B cell (primary cell): ENCODE measurements at regions not wholly inside any gene's neighbourhood (a gene's known extent, or its start where the extent isn't known, plus 50 kb on each side); places are given as distances from the start of the nearest gene placed in this dataset.

Experiments used
- EZH2 ChIP-seq: IDR thresholded peaks from 2 replicates; pipeline ENCODE4 v1.6.1; 2012; ENCODE audit warnings: borderline replicate concordance, low read depth, mild to moderate bottlenecking, moderate library complexity, low read length; ENCODE audit not compliant: insufficient read depth, poor library complexity, severe bottlenecking
- TF ChIP-seq, protein P1 (sequence below): fragments of 200-600 bp; IDR thresholded peaks from one replicate; pipeline ENCODE4 v1.8.0; 2022; ENCODE audit warnings: antibody characterized with exemption, mild to moderate bottlenecking

DNA sequence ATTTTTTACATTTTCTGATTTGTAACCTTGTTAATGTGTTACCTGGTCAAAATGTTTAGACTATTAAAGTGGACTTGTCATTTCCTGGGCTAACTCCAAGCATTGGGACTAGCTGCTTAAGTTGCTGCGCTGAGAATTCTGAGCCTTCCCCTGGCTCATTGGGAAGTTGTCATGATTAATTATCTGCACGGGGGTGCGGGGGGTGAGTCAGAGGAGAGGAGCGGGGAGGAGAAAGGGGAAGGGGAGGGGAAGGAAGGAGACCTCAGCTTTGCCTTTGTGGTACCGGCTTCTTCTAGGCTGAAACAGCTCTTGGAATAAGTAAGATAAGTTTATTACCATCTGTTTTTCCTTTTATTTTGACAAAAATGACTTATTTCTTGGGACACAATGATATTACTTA is 52.9 kb upstream of the APCDD1 start:
- TF ChIP-seq, protein P1, sequence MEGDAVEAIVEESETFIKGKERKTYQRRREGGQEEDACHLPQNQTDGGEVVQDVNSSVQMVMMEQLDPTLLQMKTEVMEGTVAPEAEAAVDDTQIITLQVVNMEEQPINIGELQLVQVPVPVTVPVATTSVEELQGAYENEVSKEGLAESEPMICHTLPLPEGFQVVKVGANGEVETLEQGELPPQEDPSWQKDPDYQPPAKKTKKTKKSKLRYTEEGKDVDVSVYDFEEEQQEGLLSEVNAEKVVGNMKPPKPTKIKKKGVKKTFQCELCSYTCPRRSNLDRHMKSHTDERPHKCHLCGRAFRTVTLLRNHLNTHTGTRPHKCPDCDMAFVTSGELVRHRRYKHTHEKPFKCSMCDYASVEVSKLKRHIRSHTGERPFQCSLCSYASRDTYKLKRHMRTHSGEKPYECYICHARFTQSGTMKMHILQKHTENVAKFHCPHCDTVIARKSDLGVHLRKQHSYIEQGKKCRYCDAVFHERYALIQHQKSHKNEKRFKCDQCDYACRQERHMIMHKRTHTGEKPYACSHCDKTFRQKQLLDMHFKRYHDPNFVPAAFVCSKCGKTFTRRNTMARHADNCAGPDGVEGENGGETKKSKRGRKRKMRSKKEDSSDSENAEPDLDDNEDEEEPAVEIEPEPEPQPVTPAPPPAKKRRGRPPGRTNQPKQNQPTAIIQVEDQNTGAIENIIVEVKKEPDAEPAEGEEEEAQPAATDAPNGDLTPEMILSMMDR = no peak
- no peak for TF ChIP-seq EZH2
